K562 (cell line): ENCODE measurements at regions not wholly inside any gene's neighbourhood (a gene's known extent, or its start where the extent isn't known, plus 50 kb on each side); places are given as distances from the start of the nearest gene placed in this dataset.
A peak's percentile ranks its signal among the peaks of the same experiment; 100 is the strongest.

Experiments used
- ATAC-seq: fragments of 200-7000 bp; cut with Tn5 transposase; 3 replicates; pipeline ENCODE4 v1.9.1; 2020; ENCODE audit warnings: moderate library complexity
- BruUV-seq: library from RNA; stranded (reverse); fragments of 400-500 nt; replicated peaks from 2 replicates; lab custom pipeline; 2021; lab: Mats Ljungman, UMichigan
- CTCF ChIA-PET: fragments of 300-600 bp; formaldehyde crosslinking; extraction: SDS; loops from one replicate; lab custom pipeline; 2021; ENCODE audit warnings: low intra/inter-chr PET ratio; lab: Yijun Ruan, JAX
- POLR2A ChIA-PET: fragments of 300-600, 350-650 bp; sonication (Branson Sonifier 250); formaldehyde crosslinking; extraction: SDS; loops from one replicate; lab custom pipeline; 2021; ENCODE audit warnings: antibody characterized with exemption, inconsistent platforms; lab: Yijun Ruan, JAX
- DNase-seq, 4 experiments: peaks; one replicate each; pipeline versions ENCODE4 v3.0.0 to v3.0.0-alpha.2; 2011 to 2018; ENCODE audit warnings: low spot score in 3 of 4, mixed read lengths in 3 of 4; ENCODE audit errors: extremely low read depth in 1 of 4
- FAIRE-seq: peaks from 2 replicates; lab custom pipeline; 2011; peaks lifted over from hg19 to GRCh38; lab: Jason Lieb, UNC
- H2AFZ ChIP-seq: 2 replicates; pipeline ENCODE4 v1.6.0; 2011; ENCODE audit warnings: low read depth, low read length, control low read depth, inconsistent platforms
- H3K27ac ChIP-seq: fragments of 200-600 bp; 3 replicates; pipeline ENCODE4 v1.8.0; 2011; ENCODE audit warnings: low read depth, mild to moderate bottlenecking, control low read depth, inconsistent platforms, low read length, moderate library complexity, mixed read lengths; ENCODE audit errors: extremely low read depth
- H3K27me3 ChIP-seq, 2 experiments: fragments of 300-600 bp in 1 of 2; 2 replicates in 1 of 2; 3 replicates in 1 of 2; pipeline versions ENCODE4 v1.6.0 to v1.8.0; 2011; ENCODE audit warnings: inconsistent platforms in 2 of 2, low read length in 2 of 2, mild to moderate bottlenecking in 1 of 2, mixed read lengths in 1 of 2, moderate library complexity in 1 of 2; ENCODE audit not compliant: control insufficient read depth in 2 of 2, insufficient read depth in 2 of 2
- H3K36me3 ChIP-seq: fragments of 300-600 bp; 3 replicates; pipeline ENCODE4 v1.8.0; 2011; ENCODE audit warnings: mild to moderate bottlenecking, low read length, inconsistent platforms; ENCODE audit not compliant: control insufficient read depth, insufficient read depth
- H3K4me1 ChIP-seq, 2 experiments: fragments of 200-600 bp in 1 of 2; replicated peaks in 1 of 2; 2 replicates in 1 of 2; 3 replicates in 1 of 2; pipeline versions ENCODE4 v1.5.1 to v1.8.0; 2011; ENCODE audit warnings: inconsistent platforms in 2 of 2, low read length in 2 of 2, mild to moderate bottlenecking in 1 of 2, mixed read lengths in 1 of 2, moderate library complexity in 1 of 2; ENCODE audit not compliant: control insufficient read depth in 2 of 2, insufficient read depth in 2 of 2
- H3K4me2 ChIP-seq: 2 replicates; pipeline ENCODE4 v1.6.1; 2011; ENCODE audit warnings: low read length, control low read depth, inconsistent platforms, mixed read lengths; ENCODE audit not compliant: insufficient read depth
- H3K4me3 ChIP-seq: fragments of 200-600 bp; sonication (generic), shearing (Covaris generic); 2 replicates; pipeline ENCODE4 v1.5.1; 2016; ENCODE audit warnings: control low read depth, inconsistent platforms
- H3K79me2 ChIP-seq: fragments of 200-600 bp; 3 replicates; pipeline ENCODE4 v1.8.0; 2011; ENCODE audit warnings: low read length, inconsistent platforms; ENCODE audit not compliant: control insufficient read depth, insufficient read depth
- H3K9ac ChIP-seq, 2 experiments: 2 replicates each; pipeline versions ENCODE4 v1.6.0 to v1.6.1; 2011; ENCODE audit warnings: low read depth in 2 of 2, low read length in 2 of 2, control low read depth in 1 of 2, inconsistent platforms in 1 of 2, mild to moderate bottlenecking in 1 of 2, mixed read lengths in 1 of 2; ENCODE audit not compliant: insufficient read depth in 1 of 2
- H3K9me1 ChIP-seq: one replicate; pipeline ENCODE4 v1.6.0; 2011; ENCODE audit warnings: inconsistent platforms, mild to moderate bottlenecking, low read length, moderate library complexity; ENCODE audit not compliant: control insufficient read depth, insufficient read depth
- H3K9me3 ChIP-seq: replicated peaks from 2 replicates; pipeline ENCODE4 v1.5.1; 2011; ENCODE audit warnings: low read depth, low read length, inconsistent platforms; ENCODE audit not compliant: control insufficient read depth, insufficient read depth
- H4K20me1 ChIP-seq: replicated peaks from 2 replicates; pipeline ENCODE4 v1.6.1; 2011; ENCODE audit warnings: low read length, inconsistent platforms, mixed read lengths; ENCODE audit not compliant: control insufficient read depth, insufficient read depth
- ARNT ChIP-seq, 2 experiments: fragments of 450-650 bp; IDR thresholded peaks; 2 replicates each; pipeline ENCODE4 v1.6.1; 2016; ENCODE audit warnings: mild to moderate bottlenecking in 1 of 2
- ATF1 ChIP-seq, 2 experiments: fragments of 450-650 bp in 1 of 2; IDR thresholded peaks; 2 replicates each; pipeline ENCODE4 v1.6.1; 2016; ENCODE audit warnings: missing compliant biosample characterization in 1 of 2, missing genetic modification characterization in 1 of 2
- ATF3 ChIP-seq, 2 experiments: fragments of 450-650 bp in 1 of 2; sonication (generic) in 1 of 2; formaldehyde crosslinking in 1 of 2; IDR thresholded peaks in 1 of 2; conservative IDR thresholded peaks in 1 of 2; 2 replicates each; pipeline versions ENCODE4 v1.6.1 to v1.8.1; 2016 to 2023; ENCODE audit warnings: mild to moderate bottlenecking in 2 of 2, moderate library complexity in 2 of 2, inconsistent platforms in 1 of 2, missing genetic modification reagents in 1 of 2
- CCNT2 ChIP-seq: IDR thresholded peaks from 2 replicates; pipeline ENCODE4 v1.6.1; 2011; ENCODE audit warnings: borderline replicate concordance, low read depth, mild to moderate bottlenecking, moderate library complexity, mixed read lengths, low read length; ENCODE audit not compliant: insufficient read length; ENCODE audit errors: extremely low read depth
- CREB1 ChIP-seq, 2 experiments: sonication (generic) in 1 of 2; formaldehyde crosslinking in 1 of 2; IDR thresholded peaks; 2 replicates each; pipeline versions ENCODE4 v1.6.1 to v1.8.0; 2012 to 2022; ENCODE audit warnings: inconsistent platforms in 1 of 2, mild to moderate bottlenecking in 1 of 2, missing genetic modification reagents in 1 of 2, moderate library complexity in 1 of 2
- DIDO1 ChIP-seq: fragments of 450-650 bp; IDR thresholded peaks from 2 replicates; pipeline ENCODE4 v1.6.1; 2016; ENCODE audit warnings: low read depth, missing biosample characterization, missing genetic modification characterization
- ETV6 ChIP-seq, 3 experiments: fragments of 150-350 bp in 1 of 3; sonication (generic) in 1 of 3; formaldehyde crosslinking in 1 of 3; IDR thresholded peaks; 2 replicates each; pipeline versions ENCODE4 v1.6.1 to v1.8.0; 2014 to 2022; ENCODE audit warnings: borderline replicate concordance in 2 of 3, low read depth in 2 of 3, antibody characterized with exemption in 1 of 3, low read length in 1 of 3, mild to moderate bottlenecking in 1 of 3, missing genetic modification reagents in 1 of 3
- IRF2 ChIP-seq: sonication (generic); formaldehyde crosslinking; IDR thresholded peaks from 2 replicates; pipeline ENCODE4 v1.8.1; 2022; ENCODE audit warnings: mild to moderate bottlenecking, missing genetic modification reagents
- JUNB ChIP-seq: fragments of 450-650 bp; formaldehyde crosslinking; conservative IDR thresholded peaks from 2 replicates; pipeline ENCODE4 v1.4.0; 2020; ENCODE audit warnings: mild to moderate bottlenecking
- KDM5B ChIP-seq: fragments of 200-600 bp; sonication (generic); IDR thresholded peaks from 2 replicates; pipeline ENCODE4 v1.6.1; 2012; ENCODE audit warnings: low read depth, mild to moderate bottlenecking, moderate library complexity, low read length, control low read depth, inconsistent platforms; ENCODE audit not compliant: insufficient replicate concordance
- RUNX1 ChIP-seq: sonication (generic); IDR thresholded peaks from 2 replicates; pipeline ENCODE4 v1.6.1; 2016; ENCODE audit warnings: antibody characterized with exemption, low read depth
- ZBTB12 ChIP-seq: fragments of 250-450 bp; sonication (Bioruptor Pico); IDR thresholded peaks from 2 replicates; pipeline ENCODE4 v1.4.0; 2020
- WGBS: fragments of 100-300 bp; shearing (Covaris generic); methylation state at CpG from one replicate; pipeline ENCODE4 v1.1.6; 2016; ENCODE audit warnings: low coverage, mixed read lengths; ENCODE audit not compliant: insufficient coverage; ENCODE audit errors: missing lambda C conversion rate; 5-methylcytosine and 5-hydroxymethylcytosine counted together
- in situ Hi-C: fragments of 300-500 bp; cut with MboI; formaldehyde crosslinking; loops from 4 replicates; pipeline ENCODE4 v1.15.0; 2018; ENCODE audit warnings: inconsistent platforms, mixed read lengths
- intact Hi-C: fragments of 100-400 bp; cut with micrococcal nuclease; formaldehyde crosslinking; loops from 2 replicates; pipeline ENCODE4 v1.14.2; 2022
- TF ChIP-seq, protein P1 (sequence below): fragments of 250-450 bp; sonication (Bioruptor Pico); IDR thresholded peaks from 2 replicates; pipeline ENCODE4 v1.5.0; 2022; ENCODE audit warnings: mild to moderate bottlenecking
- TF ChIP-seq, protein P2 (sequence below): sonication (generic); formaldehyde crosslinking; IDR thresholded peaks from 2 replicates; pipeline ENCODE4 v1.4.0; 2020; ENCODE audit warnings: mild to moderate bottlenecking, missing genetic modification reagents

- BruUV-seq = no TSS peak
- TF ChIP-seq CREB1 (IDR thresholded peaks at IDR 0.05) = peak; percentile 50; the same call in 1 of the 2 replicates
- TF ChIP-seq CREB1 (CRISPR knock-in tag; IDR thresholded peaks at IDR 0.05) = peak; percentile 68
- TF ChIP-seq KDM5B = no peak
- no peak for TF ChIP-seq ZBTB12 (CRISPR knock-in tag)
- TF ChIP-seq, protein P1, sequence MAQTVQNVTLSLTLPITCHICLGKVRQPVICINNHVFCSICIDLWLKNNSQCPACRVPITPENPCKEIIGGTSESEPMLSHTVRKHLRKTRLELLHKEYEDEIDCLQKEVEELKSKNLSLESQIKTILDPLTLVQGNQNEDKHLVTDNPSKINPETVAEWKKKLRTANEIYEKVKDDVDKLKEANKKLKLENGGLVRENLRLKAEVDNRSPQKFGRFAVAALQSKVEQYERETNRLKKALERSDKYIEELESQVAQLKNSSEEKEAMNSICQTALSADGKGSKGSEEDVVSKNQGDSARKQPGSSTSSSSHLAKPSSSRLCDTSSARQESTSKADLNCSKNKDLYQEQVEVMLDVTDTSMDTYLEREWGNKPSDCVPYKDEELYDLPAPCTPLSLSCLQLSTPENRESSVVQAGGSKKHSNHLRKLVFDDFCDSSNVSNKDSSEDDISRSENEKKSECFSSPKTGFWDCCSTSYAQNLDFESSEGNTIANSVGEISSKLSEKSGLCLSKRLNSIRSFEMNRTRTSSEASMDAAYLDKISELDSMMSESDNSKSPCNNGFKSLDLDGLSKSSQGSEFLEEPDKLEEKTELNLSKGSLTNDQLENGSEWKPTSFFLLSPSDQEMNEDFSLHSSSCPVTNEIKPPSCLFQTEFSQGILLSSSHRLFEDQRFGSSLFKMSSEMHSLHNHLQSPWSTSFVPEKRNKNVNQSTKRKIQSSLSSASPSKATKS (CRISPR knock-in tag) = no peak
- no peak for TF ChIP-seq RUNX1
- TF ChIP-seq, protein P2, sequence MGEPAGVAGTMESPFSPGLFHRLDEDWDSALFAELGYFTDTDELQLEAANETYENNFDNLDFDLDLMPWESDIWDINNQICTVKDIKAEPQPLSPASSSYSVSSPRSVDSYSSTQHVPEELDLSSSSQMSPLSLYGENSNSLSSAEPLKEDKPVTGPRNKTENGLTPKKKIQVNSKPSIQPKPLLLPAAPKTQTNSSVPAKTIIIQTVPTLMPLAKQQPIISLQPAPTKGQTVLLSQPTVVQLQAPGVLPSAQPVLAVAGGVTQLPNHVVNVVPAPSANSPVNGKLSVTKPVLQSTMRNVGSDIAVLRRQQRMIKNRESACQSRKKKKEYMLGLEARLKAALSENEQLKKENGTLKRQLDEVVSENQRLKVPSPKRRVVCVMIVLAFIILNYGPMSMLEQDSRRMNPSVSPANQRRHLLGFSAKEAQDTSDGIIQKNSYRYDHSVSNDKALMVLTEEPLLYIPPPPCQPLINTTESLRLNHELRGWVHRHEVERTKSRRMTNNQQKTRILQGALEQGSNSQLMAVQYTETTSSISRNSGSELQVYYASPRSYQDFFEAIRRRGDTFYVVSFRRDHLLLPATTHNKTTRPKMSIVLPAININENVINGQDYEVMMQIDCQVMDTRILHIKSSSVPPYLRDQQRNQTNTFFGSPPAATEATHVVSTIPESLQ (CRISPR knock-in tag) = no peak
- TF ChIP-seq JUNB (CRISPR knock-in tag) = peak; percentile 87
- no peak for TF ChIP-seq ARNT (IDR thresholded peaks at IDR 0.05)
- TF ChIP-seq ETV6 (IDR thresholded peaks at IDR 0.05; ENCODE audit: borderline replicate concordance in 1 of 2, low read depth in 2 of 2, low read length in 1 of 2) = no peak
- no peak for TF ChIP-seq ETV6 (CRISPR knock-in tag; IDR thresholded peaks at IDR 0.05; ENCODE audit: borderline replicate concordance)
- TF ChIP-seq CCNT2 = no peak
- TF ChIP-seq ATF1 (CRISPR knock-in tag; IDR thresholded peaks at IDR 0.05) = peak; percentile 49; the same call in 1 of the 2 replicates
- peak; percentile 92 for TF ChIP-seq ATF1 (tag; IDR thresholded peaks at IDR 0.05)
- no peak for TF ChIP-seq DIDO1
- TF ChIP-seq ATF3 (IDR thresholded peaks at IDR 0.05) = peak; percentile 92
- TF ChIP-seq ATF3 (CRISPR knock-in tag; conservative IDR thresholded peaks at IDR 0.05) = no peak
- TF ChIP-seq IRF2 (CRISPR knock-in tag) = no peak
These were observed 457.2 kb downstream of the AJAP1 start for GRCh38 chr1:5111581-5111980.

More at GRCh38 chr1:5111581-5111980, 457.2 kb downstream of the AJAP1 start:
- H3K9me1 ChIP-seq = no peaks in the 10 kb centered on the region
- 0% methylated on average over 2 of the region's 2 CpGs for WGBS
- no peaks in the 10 kb centered on the region for H3K36me3 ChIP-seq
- H3K4me1 ChIP-seq = no peaks in the 10 kb centered on the region
- in situ Hi-C loops (no loop called here), intact Hi-C loops (no loop called here)
- no peak overlapping the region for H3K4me3 ChIP-seq
- ATAC-seq (no peak), DNase-seq (no peak), FAIRE-seq (no peak)
- H3K27me3 ChIP-seq = no peaks in the 10 kb centered on the region
- no peak overlapping the region for H3K4me2 ChIP-seq
- no peaks in the 10 kb centered on the region for H3K79me2 ChIP-seq
- H3K9ac ChIP-seq = no peak overlapping the region
- ChIA-PET POLR2A (no interaction called here), CTCF (no interaction called here)
- H3K27ac ChIP-seq = no peak overlapping the region
- H2AFZ ChIP-seq = no peak overlapping the region
- H3K9me3 ChIP-seq = no peaks in the 10 kb centered on the region; the same call in 1 of the 2 replicates
- no peaks in the 10 kb centered on the region for H4K20me1 ChIP-seq
